Neural cell (in vitro differentiated cells): ENCODE measurements at regions not wholly inside any gene's neighbourhood (a gene's known extent, or its start where the extent isn't known, plus 50 kb on each side); places are given as distances from the start of the nearest gene placed in this dataset.

Experiments
- H2AFZ ChIP-seq: fragments of 200-600, 300-800 bp; sonication (generic), shearing (Covaris generic); 2 replicates; pipeline ENCODE4 v1.6.0; 2014; ENCODE audit warnings: low read depth, mild to moderate bottlenecking, antibody characterized with exemption, low read length, moderate library complexity
- H3F3A ChIP-seq: fragments of 200-600 bp; shearing (Covaris generic); 2 replicates; pipeline ENCODE4 v1.6.1; 2016; ENCODE audit warnings: mild to moderate bottlenecking, moderate library complexity, mixed read lengths, antibody characterized with exemption, low read length; ENCODE audit not compliant: insufficient read depth, poor library complexity, severe bottlenecking
- H3K27ac ChIP-seq: fragments of 200-600, 300-800 bp; sonication (generic), shearing (Covaris generic); 2 replicates; pipeline ENCODE4 v1.5.1; 2014; ENCODE audit warnings: mild to moderate bottlenecking, low read length, moderate library complexity
- H3K27me3 ChIP-seq: fragments of 300-800, 200-600 bp; sonication (generic), shearing (Covaris generic); 2 replicates; pipeline ENCODE4 v1.6.0; 2014; ENCODE audit warnings: mild to moderate bottlenecking, low read depth, low read length, moderate library complexity; ENCODE audit not compliant: insufficient read depth
- H3K36me3 ChIP-seq: fragments of 300-800, 200-600 bp; sonication (generic), shearing (Covaris generic); 2 replicates; pipeline ENCODE4 v1.5.1; 2014; ENCODE audit warnings: mild to moderate bottlenecking, antibody characterized with exemption, low read length, moderate library complexity; ENCODE audit not compliant: insufficient read depth
- H3K4me2 ChIP-seq: fragments of 300-800, 200-600 bp; sonication (generic), shearing (Covaris generic); 2 replicates; pipeline ENCODE4 v1.6.0; 2014; ENCODE audit warnings: mild to moderate bottlenecking, low read length
- H3K4me3 ChIP-seq: fragments of 300-800, 200-600 bp; sonication (generic), shearing (Covaris generic); 2 replicates; pipeline ENCODE4 v1.5.1; 2014; ENCODE audit warnings: mild to moderate bottlenecking, low read length, moderate library complexity
- H3K79me2 ChIP-seq: fragments of 200-600 bp; shearing (Covaris generic); replicated peaks from 2 replicates; pipeline ENCODE4 v1.6.0; 2014; ENCODE audit warnings: mild to moderate bottlenecking, low read length, moderate library complexity; ENCODE audit not compliant: insufficient read depth
- H3K9ac ChIP-seq: fragments of 300-800, 200-600 bp; sonication (generic), shearing (Covaris generic); 2 replicates; pipeline ENCODE4 v1.6.1; 2016; ENCODE audit warnings: mild to moderate bottlenecking, low read length, mixed read lengths
- H3K9me2 ChIP-seq: fragments of 200-600 bp; shearing (Covaris generic); 2 replicates; pipeline ENCODE4 v1.6.1; 2016; ENCODE audit warnings: mild to moderate bottlenecking, low read length, mixed read lengths; ENCODE audit not compliant: insufficient read depth
- H3K9me3 ChIP-seq: fragments of 200-600, 300-800 bp; sonication (generic), shearing (Covaris generic); 2 replicates; pipeline ENCODE4 v1.6.1; 2016; ENCODE audit warnings: mild to moderate bottlenecking, mixed run types, low read length, moderate library complexity, mixed read lengths
- H4K20me1 ChIP-seq: fragments of 200-600 bp; shearing (Covaris generic); 2 replicates; pipeline ENCODE4 v1.6.1; 2016; ENCODE audit warnings: mild to moderate bottlenecking, mixed run types; ENCODE audit not compliant: insufficient read depth
- CTCF ChIP-seq: fragments of 450-650 bp; IDR thresholded peaks from 2 replicates; pipeline ENCODE4 v1.5.1; 2014; ENCODE audit warnings: antibody characterized with exemption, mild to moderate bottlenecking, moderate library complexity; ENCODE audit not compliant: poor library complexity, severe bottlenecking
- EP300 ChIP-seq: fragments of 450-650 bp; conservative IDR thresholded peaks from 2 replicates; pipeline ENCODE4 v1.6.1; 2014; ENCODE audit warnings: antibody characterized with exemption, mild to moderate bottlenecking, moderate library complexity; ENCODE audit not compliant: poor library complexity, severe bottlenecking
- EZH2 ChIP-seq: fragments of 200-600, 300-800 bp; shearing (Covaris generic), sonication (generic); IDR thresholded peaks from 2 replicates; pipeline ENCODE4 v1.6.1; 2014; ENCODE audit warnings: antibody characterized with exemption, low read length, borderline replicate concordance, mild to moderate bottlenecking; ENCODE audit not compliant: insufficient read depth, poor library complexity, severe bottlenecking
- MXI1 ChIP-seq: fragments of 450-650 bp; conservative IDR thresholded peaks from 2 replicates; pipeline ENCODE4 v1.6.1; 2014; ENCODE audit warnings: antibody characterized with exemption, mild to moderate bottlenecking; ENCODE audit not compliant: poor library complexity, severe bottlenecking
- POLR2AphosphoS5 ChIP-seq: IDR thresholded peaks from 2 replicates; pipeline ENCODE4 v1.6.1; 2012
- RAD21 ChIP-seq: fragments of 450-650 bp; conservative IDR thresholded peaks from 2 replicates; pipeline ENCODE4 v1.6.1; 2014; ENCODE audit warnings: antibody characterized with exemption, mild to moderate bottlenecking, moderate library complexity
- SMC3 ChIP-seq: fragments of 450-650 bp; conservative IDR thresholded peaks from 2 replicates; pipeline ENCODE4 v1.6.1; 2014; ENCODE audit warnings: antibody characterized with exemption, mild to moderate bottlenecking, moderate library complexity; ENCODE audit not compliant: poor library complexity
- TAF1 ChIP-seq: IDR thresholded peaks from 2 replicates; pipeline ENCODE4 v1.6.1; 2012; ENCODE audit warnings: low read depth
- TF ChIP-seq, protein P1 (sequence below): IDR thresholded peaks from 2 replicates; pipeline ENCODE4 v1.6.1; 2012; ENCODE audit warnings: borderline replicate concordance

GRCh38 chr18:24632158-24632988 is 171.9 kb downstream of the HRH4 start:
- Histone ChIP-seq H4K20me1 (no peaks in the 10 kb centered on the region), H3F3A (no peaks in the 10 kb centered on the region), H3K36me3 (no peaks in the 10 kb centered on the region), H3K4me3 (no peak overlapping the region), H3K4me2 (no peak overlapping the region), H3K9ac (no peak overlapping the region), H3K27ac (no peak overlapping the region), H3K9me2 (no peaks in the 10 kb centered on the region), H3K79me2 (no peaks in the 10 kb centered on the region), H3K27me3 (no peaks in the 10 kb centered on the region), H3K9me3 (no peaks in the 10 kb centered on the region), H2AFZ (no peak overlapping the region)
- TF ChIP-seq CTCF (no peak), MXI1 (no peak), SMC3 (no peak), POLR2AphosphoS5 (no peak), EP300 (no peak), TAF1 (no peak), EZH2 (no peak), RAD21 (no peak)
- TF ChIP-seq, protein P1, sequence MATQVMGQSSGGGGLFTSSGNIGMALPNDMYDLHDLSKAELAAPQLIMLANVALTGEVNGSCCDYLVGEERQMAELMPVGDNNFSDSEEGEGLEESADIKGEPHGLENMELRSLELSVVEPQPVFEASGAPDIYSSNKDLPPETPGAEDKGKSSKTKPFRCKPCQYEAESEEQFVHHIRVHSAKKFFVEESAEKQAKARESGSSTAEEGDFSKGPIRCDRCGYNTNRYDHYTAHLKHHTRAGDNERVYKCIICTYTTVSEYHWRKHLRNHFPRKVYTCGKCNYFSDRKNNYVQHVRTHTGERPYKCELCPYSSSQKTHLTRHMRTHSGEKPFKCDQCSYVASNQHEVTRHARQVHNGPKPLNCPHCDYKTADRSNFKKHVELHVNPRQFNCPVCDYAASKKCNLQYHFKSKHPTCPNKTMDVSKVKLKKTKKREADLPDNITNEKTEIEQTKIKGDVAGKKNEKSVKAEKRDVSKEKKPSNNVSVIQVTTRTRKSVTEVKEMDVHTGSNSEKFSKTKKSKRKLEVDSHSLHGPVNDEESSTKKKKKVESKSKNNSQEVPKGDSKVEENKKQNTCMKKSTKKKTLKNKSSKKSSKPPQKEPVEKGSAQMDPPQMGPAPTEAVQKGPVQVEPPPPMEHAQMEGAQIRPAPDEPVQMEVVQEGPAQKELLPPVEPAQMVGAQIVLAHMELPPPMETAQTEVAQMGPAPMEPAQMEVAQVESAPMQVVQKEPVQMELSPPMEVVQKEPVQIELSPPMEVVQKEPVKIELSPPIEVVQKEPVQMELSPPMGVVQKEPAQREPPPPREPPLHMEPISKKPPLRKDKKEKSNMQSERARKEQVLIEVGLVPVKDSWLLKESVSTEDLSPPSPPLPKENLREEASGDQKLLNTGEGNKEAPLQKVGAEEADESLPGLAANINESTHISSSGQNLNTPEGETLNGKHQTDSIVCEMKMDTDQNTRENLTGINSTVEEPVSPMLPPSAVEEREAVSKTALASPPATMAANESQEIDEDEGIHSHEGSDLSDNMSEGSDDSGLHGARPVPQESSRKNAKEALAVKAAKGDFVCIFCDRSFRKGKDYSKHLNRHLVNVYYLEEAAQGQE: no peak

GRCh38 chr18:24633121-24633520 is 172.7 kb downstream of the HRH4 start:
- Histone ChIP-seq H3K36me3 (no peaks in the 10 kb centered on the region), H4K20me1 (no peaks in the 10 kb centered on the region), H3F3A (no peaks in the 10 kb centered on the region), H3K9ac (no peak overlapping the region), H3K4me3 (no peak overlapping the region), H3K4me2 (no peak overlapping the region), H3K79me2 (no peaks in the 10 kb centered on the region), H3K9me2 (no peaks in the 10 kb centered on the region), H3K27me3 (no peaks in the 10 kb centered on the region), H3K9me3 (no peaks in the 10 kb centered on the region), H3K27ac (no peak overlapping the region), H2AFZ (no peak overlapping the region)
- TF ChIP-seq, protein P1: no peak
- TF ChIP-seq CTCF: no peak
- TF ChIP-seq POLR2AphosphoS5: no peak
- TF ChIP-seq EP300: no peak
- no peak for TF ChIP-seq TAF1
- no peak for TF ChIP-seq EZH2
- TF ChIP-seq SMC3: no peak
- no peak for TF ChIP-seq MXI1
- no peak for TF ChIP-seq RAD21
